ENCODE measurements at regions not wholly inside any gene's neighbourhood (a gene's known extent, or its start where the extent isn't known, plus 50 kb on each side); places are given as distances from the start of the nearest gene placed in this dataset.

GRCh38 chr1:102103646-102104045, 106.9 kb upstream of the OLFM3 start:
- no peak for TF ChIP-seq CTCF (IDR thresholded peaks at IDR 0.05)
- peaks cover under 1% of the 10 kb centered on the region for H3K9me3 Mint-ChIP-seq (ENCODE audit: low read depth)
- H3K4me3 Mint-ChIP-seq (ENCODE audit: unreplicated experiment), result no peak overlapping the region
- no peak for DNase-seq (ENCODE audit: low spot score)
- H3K27me3 Mint-ChIP-seq (ENCODE audit: low read depth), result peaks cover 4% of the 10 kb centered on the region
- H3K4me1 Mint-ChIP-seq (ENCODE audit: low read depth), result no peaks in the 10 kb centered on the region
- no peak overlapping the region for H3K27ac Mint-ChIP-seq (ENCODE audit: unreplicated experiment)
- no peaks in the 10 kb centered on the region for H3K36me3 Mint-ChIP-seq (ENCODE audit: low read depth)

GRCh38 chr1:102102276-102102780, 105.6 kb upstream of the OLFM3 start:
- H3K4me3 Mint-ChIP-seq (ENCODE audit: unreplicated experiment), result no peak overlapping the region
- no peak for TF ChIP-seq CTCF (IDR thresholded peaks at IDR 0.05)
- H3K27ac Mint-ChIP-seq (ENCODE audit: unreplicated experiment), result no peak overlapping the region
- no peaks in the 10 kb centered on the region for H3K36me3 Mint-ChIP-seq (ENCODE audit: low read depth)
- DNase-seq (ENCODE audit: low spot score), result no peak
- no peaks in the 10 kb centered on the region for H3K4me1 Mint-ChIP-seq (ENCODE audit: low read depth)
- peaks cover 4% of the 10 kb centered on the region for H3K27me3 Mint-ChIP-seq (ENCODE audit: low read depth)
- H3K9me3 Mint-ChIP-seq (ENCODE audit: low read depth), result no peaks in the 10 kb centered on the region

GRCh38 chr1:102100666-102101065, 103.9 kb upstream of the OLFM3 start:
- Mint-ChIP-seq H3K27me3 (ENCODE audit: low read depth) (peaks cover 4% of the 10 kb centered on the region), H3K36me3 (ENCODE audit: low read depth) (no peaks in the 10 kb centered on the region), H3K27ac (ENCODE audit: unreplicated experiment) (no peak overlapping the region), H3K9me3 (ENCODE audit: low read depth) (no peaks in the 10 kb centered on the region), H3K4me1 (ENCODE audit: low read depth) (no peaks in the 10 kb centered on the region), H3K4me3 (ENCODE audit: unreplicated experiment) (no peak overlapping the region)
- no peak for TF ChIP-seq CTCF (IDR thresholded peaks at IDR 0.05)
- no peak for DNase-seq (ENCODE audit: low spot score)

GRCh38 chr1:102099916-102100315, 103.2 kb upstream of the OLFM3 start:
- Mint-ChIP-seq H3K36me3 (ENCODE audit: low read depth) (no peaks in the 10 kb centered on the region), H3K27ac (ENCODE audit: unreplicated experiment) (no peak overlapping the region), H3K4me3 (ENCODE audit: unreplicated experiment) (no peak overlapping the region), H3K4me1 (ENCODE audit: low read depth) (no peaks in the 10 kb centered on the region), H3K9me3 (ENCODE audit: low read depth) (no peaks in the 10 kb centered on the region), H3K27me3 (ENCODE audit: low read depth) (peaks cover 5% of the 10 kb centered on the region)
- no peak for DNase-seq (ENCODE audit: low spot score)
- no peak for TF ChIP-seq CTCF (IDR thresholded peaks at IDR 0.05)

- no peak overlapping the region for H3K27ac Mint-ChIP-seq (ENCODE audit: unreplicated experiment)
- H3K9me3 Mint-ChIP-seq (ENCODE audit: low read depth), result no peaks in the 10 kb centered on the region
- H3K4me1 Mint-ChIP-seq (ENCODE audit: low read depth), result no peaks in the 10 kb centered on the region
- H3K36me3 Mint-ChIP-seq (ENCODE audit: low read depth), result no peaks in the 10 kb centered on the region
- H3K4me3 Mint-ChIP-seq (ENCODE audit: unreplicated experiment), result no peak overlapping the region
- no peak for DNase-seq (ENCODE audit: low spot score)
- no peak for TF ChIP-seq CTCF (IDR thresholded peaks at IDR 0.05)
- peaks cover 5% of the 10 kb centered on the region for H3K27me3 Mint-ChIP-seq (ENCODE audit: low read depth)
Measured at GRCh38 chr1:102098536-102098935, 101.8 kb upstream of the OLFM3 start.
